ENCODE measurements at regions not wholly inside any gene's neighbourhood (a gene's known extent, or its start where the extent isn't known, plus 50 kb on each side); places are given as distances from the start of the nearest gene placed in this dataset.

- DNase-seq = peak; percentile 57 to 61
Measured at GRCh38 chr13:40271931-40272775, 394.3 kb downstream of the FOXO1 start.

- DNase-seq = no peak
Measured at GRCh38 chr13:40272776-40273139, 393.7 kb downstream of the FOXO1 start.

- DNase-seq = no peak
Measured at GRCh38 chr13:40273253-40274025, 393.0 kb downstream of the FOXO1 start.

DNA sequence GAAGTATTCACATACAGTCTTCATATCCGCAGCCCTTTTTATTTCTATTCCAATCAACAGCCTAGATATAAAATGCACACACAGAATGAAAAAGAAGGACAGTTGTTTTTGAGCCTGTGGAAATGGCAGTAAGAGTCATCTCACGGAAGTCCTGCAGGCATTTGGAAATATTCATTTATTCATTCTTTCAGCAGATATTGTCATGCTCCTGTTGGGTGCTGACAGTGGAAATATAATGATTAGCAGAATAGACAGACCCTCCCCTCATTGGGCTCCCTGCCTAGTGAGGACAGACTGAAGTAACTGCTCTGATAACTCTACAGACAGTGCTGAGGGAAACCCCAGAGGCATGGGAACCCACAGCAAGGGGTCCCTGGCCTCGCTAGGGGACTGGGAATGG, 392.3 kb downstream of the FOXO1 start:
- no peak for DNase-seq

DNA sequence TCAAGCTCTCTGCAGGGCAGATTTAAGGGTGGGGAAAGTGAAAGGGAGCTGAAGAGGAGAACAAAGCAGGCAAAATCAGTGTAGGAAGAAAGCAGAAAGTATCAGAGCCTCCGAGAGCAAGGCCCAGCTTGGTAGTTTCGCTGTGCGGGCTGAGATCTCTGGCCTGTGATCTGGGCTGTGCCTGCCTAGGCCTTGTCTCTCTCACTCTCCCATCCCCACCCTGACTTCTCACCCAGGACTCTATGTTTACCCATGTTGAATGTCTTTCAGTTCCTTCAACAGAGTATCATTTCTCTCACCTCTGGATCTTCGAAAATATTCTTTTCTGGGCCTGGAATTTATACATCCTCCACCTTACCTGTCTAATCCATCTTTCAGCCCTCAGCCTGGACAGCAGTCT, 391.3 kb downstream of the FOXO1 start:
- no peak for DNase-seq

- DNase-seq = no peak
Measured at GRCh38 chr13:40275636-40276035, 390.8 kb downstream of the FOXO1 start.

DNA sequence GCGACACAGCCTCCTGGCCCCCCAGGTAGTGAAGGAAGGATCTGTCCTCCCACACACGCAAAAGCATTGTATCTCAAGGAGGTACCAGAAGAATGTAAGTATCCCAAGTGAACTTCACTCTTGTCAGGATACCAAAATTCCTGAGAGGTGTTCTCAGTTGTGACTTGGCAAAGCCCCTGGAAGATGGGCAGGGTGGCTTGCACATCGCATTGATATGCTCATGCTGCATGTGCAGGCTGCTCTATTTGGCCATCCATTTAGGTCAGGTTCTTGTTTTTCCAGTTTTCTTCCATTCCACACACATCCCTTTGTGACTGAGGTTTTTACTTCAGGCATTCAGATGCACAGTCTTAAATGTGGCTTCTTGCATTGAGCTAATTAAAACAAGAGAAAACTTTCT, 382.8 kb downstream of the FOXO1 start:
- DNase-seq = no peak

DNA sequence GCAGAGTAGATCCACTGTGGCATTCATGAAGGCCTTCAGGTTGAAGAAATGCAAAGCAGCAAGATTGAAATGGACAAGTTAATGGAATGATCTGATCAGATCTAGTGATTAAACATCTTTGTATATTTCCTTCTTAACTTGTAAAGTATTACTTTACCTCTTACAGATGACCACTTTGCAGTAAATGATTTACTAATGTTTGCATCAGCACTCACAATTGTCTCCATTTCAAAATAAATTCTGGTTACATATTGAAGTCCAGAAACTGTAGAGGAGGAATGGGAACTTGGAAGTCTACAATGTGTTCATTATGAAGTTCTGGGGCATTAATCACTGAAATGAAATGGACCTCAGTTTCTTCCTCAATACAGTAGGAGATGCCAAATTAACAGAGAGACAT, 380.8 kb downstream of the FOXO1 start:
- no peak for DNase-seq

- DNase-seq = no peak
Measured at GRCh38 chr13:40287428-40287827, 379.0 kb downstream of the FOXO1 start.

GRCh38 chr13:40288259-40288658, 378.2 kb downstream of the FOXO1 start:
- no peak for DNase-seq

- DNase-seq = no peak
Measured at GRCh38 chr13:40290758-40291157, 375.7 kb downstream of the FOXO1 start.

GRCh38 chr13:40292108-40292507, 374.3 kb downstream of the FOXO1 start:
- DNase-seq = no peak

DNA sequence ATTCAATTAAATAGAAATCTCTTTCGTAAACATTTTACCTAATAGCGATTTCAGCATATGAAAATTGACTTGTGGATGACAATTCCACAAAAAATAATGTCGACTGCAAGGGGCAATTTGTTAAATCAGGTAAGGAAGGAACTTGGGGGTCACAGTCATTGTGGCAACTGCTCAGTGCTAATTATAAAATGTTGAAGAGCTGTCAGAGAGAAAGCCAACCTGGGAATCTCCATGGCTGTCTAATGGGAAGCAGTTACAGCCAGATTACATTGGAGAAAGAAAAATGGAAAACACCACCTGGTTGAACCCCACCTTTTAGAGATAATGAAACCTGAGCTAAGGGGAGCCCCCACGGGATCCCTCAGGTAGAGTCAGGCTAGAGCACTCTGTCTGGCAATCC, 373.9 kb downstream of the FOXO1 start:
- no peak for DNase-seq

- no peak for DNase-seq
Measured at GRCh38 chr13:40302351-40302750, 364.1 kb downstream of the FOXO1 start.

DNA sequence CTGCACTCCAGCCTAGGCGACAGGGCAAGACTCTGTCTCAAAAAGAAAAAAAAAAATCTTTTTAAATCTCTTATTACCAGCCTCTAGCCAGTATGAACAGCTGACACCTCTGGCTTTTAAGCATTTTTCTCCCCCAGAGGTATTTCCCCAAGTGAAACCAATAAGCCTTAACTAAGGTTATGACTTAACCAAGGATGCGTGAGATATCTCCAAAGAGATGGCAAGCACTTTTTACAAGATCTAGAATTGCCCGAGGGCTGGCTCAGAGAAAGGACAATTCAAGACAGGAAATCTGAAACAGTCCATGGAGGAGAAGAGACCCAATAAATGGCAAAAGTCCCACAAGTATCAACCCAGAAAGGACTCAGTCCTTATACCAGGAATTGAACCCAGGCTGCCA, 362.1 kb downstream of the FOXO1 start:
- DNase-seq = no peak

DNA sequence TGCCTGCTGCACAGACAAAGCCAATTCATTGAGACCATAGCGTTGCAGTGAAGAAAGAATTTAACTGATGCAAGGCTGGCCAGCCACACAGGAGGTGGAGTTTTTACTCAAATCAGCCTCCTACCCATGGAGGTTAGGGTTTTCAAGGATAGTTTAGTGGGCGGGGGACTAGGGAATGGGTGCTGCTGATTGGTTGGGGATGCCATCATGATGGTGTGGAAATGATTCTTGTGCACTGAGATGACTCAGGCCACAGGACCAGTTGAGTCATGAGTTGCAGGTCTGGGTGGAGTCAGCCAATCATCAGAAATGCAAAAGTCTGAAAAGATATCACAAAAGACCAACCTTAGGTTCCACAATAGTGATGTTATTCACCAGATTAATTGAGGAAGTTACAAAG, 359.6 kb downstream of the FOXO1 start:
- peak; percentile 47 to 58 for DNase-seq

GRCh38 chr13:40309881-40310280, 356.6 kb downstream of the FOXO1 start:
- no peak for DNase-seq

GRCh38 chr13:40311356-40312101, 354.9 kb downstream of the FOXO1 start:
- no peak for DNase-seq

DNA sequence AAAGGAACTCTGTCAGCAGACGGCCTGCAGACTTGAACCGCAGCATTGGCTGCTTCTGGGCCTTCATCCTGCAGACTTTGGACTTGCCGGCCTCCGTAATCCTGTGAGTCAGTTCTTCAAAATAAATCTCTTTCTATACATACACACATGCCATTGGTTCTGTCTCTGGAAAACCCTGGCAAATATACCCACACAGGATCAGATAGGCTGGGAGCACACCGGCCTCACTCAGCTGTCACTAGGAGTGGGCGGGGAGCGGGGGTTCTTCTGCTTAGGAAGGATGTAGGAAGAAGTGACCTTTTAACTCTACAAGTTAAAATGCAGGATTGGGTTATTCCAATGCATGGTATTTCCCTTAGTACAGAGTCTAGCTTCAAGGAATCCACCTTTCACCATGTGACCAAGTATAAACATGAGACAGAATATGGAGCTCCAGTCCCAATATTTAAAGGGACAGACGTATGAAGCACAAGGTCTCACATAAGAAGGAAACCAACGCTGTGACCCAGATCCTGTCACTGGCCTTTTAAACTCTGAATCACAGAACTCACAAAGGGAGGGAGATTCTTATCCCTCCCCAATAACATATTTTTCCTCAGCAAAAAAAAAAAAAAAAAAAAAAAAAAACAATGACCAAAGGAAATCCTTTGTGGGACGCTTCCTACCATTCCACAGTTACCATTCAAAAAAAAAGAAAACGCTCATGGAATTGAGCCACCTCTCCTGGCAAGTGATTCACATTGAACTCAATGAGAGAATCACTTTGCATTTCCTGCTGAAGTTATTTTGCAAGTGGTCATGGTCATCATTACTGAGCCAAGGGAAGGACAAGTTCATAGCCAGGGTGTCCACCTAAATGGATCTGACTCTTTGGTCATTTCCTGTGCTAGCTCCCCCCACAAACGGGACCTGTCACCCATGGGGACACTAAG, 352.9 kb downstream of the FOXO1 start:
- no peak for DNase-seq

DNA sequence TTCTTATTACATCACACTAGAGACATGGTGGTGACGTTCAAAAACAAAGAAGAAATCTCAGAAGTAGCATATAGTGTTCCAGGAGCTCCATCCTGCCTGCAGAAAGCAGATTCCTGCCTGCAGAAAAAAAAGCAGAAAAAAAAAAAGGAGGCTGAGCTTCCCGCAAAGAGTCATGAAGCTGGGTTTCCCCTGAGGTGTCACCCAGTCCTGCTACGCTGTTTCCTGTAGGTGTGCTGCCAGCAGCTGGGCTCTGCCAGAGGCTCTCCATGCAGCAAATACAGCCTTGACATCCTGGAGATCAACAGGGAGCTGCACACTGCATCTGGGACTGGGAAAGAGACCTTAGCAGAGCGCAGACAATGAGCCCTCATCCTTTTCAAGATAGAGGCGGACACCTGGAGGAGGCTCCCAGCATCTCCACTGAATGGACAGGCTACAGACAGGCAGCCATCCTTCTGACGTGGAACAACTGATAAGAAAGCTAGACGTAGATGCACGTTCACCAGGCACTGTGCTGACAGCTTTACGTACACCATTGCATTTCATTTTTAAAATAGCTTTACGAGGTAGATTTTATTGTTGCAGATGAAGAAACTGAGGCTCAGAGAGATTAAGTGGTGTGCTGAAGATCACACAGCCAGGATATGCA, 350.9 kb downstream of the FOXO1 start:
- DNase-seq = peak; percentile 55 to 57

- DNase-seq = peak; percentile 32 to 48
Measured at GRCh38 chr13:40316301-40316700, 350.1 kb downstream of the FOXO1 start.

- DNase-seq = no peak
Measured at GRCh38 chr13:40317980-40318327, 348.5 kb downstream of the FOXO1 start.
